ENCODE measurements at regions not wholly inside any gene's neighbourhood (a gene's known extent, or its start where the extent isn't known, plus 50 kb on each side); places are given as distances from the start of the nearest gene placed in this dataset.

DNA sequence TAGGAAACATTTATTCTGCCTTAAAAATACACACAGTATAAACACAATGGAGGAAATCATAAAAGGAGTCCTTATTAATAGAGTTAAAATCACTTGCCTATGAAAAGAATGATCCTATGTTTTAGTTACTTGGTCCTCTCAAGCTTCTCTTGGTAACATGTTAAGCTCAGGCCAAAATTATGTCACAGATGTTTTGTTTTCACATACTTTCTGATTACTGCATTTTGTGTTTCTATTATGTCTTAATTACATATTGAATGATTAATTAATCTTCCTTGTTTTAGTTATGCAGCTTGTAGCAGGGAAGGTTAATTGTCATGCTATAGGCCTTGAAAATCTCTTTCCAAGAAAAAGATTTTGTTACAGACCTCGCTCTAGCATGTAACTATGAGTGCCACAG lies 406.0 kb downstream of the PLA2G4A start:
- DNase-seq (ENCODE audit: low read depth in 1 of 2, low spot score in 1 of 2): no peak

DNA sequence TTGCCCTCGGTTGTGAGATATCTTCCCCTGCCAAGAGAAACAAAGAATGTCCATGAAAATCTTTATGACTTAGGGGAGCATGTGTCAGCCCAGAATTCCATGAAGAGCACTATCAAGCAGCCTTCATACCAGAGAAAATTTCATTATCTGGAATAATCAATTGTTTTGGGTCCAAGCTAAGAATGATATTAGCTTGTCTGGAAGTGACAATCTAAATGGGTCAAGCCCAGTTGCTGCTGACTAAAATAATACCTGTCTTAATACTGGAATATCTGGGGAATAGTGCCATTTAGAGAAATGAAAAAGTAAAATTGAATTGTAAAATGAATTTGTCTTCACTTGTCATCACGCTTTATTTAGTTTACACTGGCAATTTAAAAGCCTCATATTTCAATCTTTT lies 407.4 kb downstream of the PLA2G4A start:
- no peak for DNase-seq (ENCODE audit: low read depth in 1 of 2, low spot score in 1 of 2)

DNA sequence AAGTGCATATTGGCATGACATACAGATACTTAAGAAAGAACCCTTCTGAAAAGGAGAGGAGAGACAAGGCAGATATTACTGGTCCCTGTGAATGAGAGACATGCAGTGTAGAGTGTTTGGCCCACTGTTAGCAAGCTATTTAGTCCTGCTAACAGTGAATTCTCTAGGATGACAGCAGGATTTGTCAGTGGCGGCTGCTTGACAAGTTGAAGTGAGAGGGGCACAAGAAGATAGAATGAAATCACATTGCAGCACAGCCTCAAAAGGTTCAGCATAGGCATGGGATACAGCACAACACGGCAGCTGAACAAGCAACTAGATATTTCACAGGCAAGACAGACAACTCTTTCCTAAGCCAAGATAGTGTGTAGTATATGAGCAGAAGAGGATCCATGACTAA lies 407.9 kb downstream of the PLA2G4A start:
- no peak for DNase-seq (ENCODE audit: low read depth in 1 of 2, low spot score in 1 of 2)

DNA sequence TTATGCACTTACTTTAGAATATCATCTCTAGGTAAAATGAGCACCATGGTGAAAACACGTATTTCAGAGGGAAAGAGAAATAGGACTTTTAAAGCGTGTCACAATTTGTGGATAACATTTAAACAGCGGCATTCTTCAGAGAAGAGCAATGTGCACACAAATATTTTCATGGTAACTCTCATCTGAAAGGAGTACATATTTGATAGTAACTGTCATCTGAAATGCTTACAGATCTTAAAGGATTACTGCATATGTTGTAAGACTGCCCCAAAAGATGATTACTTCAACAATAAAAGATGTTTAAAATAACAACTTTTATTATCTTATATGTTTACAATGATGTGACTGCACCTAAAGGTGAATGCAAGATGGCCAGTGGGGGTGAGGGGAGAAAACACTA lies 408.8 kb downstream of the PLA2G4A start:
- DNase-seq (ENCODE audit: low read depth in 1 of 2, low spot score in 1 of 2): no peak

DNA sequence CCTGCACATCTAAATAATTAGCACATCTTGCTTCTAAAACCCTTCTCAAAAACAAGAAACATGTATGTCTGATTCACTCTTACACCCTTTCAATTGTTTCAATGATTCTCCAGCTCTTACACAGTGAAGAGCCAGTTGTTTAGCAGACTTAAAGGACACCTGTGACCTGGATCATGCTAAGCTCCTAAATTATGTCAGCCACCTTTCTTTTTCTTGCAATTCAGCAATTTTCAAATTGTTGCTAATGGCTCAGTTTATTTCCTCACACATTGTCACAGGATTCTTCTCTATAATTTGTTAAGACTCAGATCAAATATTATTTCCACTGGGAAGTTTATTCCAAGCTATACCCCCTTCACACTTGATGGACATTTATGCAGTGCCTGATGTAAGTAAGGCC lies 413.2 kb downstream of the PLA2G4A start:
- no peak for DNase-seq (ENCODE audit: low read depth in 1 of 2, low spot score in 1 of 2)

DNA sequence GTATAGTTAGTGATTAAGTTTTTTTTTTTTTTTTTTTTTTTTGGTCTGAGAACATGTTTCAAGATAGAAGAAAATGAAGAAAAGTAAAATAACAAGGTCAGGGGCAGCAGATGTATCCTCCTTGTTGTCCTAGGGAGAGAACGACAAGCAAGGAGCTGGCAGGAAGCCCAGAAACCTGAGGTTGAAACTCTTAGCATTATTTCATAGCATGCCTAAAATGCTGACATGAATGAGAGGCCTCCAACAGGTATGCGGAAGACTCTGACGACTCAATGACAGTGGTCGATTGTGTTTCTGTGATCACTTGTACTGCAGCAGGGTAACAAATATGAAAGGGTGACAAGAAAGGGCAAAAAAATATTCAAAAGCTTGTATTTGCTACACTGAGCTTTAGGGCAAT lies 415.9 kb downstream of the PLA2G4A start:
- no peak for DNase-seq (ENCODE audit: low read depth in 1 of 2, low spot score in 1 of 2)

DNA sequence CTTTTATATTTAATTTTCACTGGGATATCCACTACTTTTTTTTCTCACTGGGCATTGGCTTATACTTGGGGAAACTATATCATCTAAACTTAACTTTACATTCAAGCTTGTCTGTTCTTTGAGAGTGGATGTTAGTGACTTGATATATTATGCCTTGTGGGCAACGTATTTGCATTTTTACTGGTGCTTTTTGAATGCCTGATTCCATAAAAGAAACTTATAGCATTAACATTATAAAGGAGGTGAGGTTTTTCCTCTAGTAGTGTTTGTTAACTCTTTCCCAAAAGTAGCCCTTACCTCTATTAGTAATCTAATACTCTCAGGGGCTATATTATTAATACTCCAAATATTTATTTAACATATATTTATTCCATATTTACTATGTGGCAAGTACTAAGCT lies 416.5 kb downstream of the PLA2G4A start:
- no peak for DNase-seq (ENCODE audit: low read depth in 1 of 2, low spot score in 1 of 2)

DNA sequence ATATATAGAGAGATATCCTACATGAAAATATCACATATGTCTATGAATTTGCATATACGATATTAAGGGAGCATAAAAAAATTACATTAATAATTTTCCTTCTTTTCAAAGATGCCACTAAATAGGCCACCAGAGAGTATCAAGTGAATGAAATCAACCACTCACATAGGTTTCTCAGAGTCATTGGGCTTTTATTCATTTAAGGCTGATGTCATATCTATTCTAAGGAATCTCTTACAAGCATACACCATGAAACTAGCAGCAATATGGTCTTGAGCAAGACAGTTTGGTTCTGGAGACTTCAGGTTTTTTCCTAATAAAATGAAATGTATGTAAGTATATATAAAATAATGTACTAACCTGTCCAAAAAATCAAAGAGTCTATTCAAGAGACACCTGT lies 420.4 kb downstream of the PLA2G4A start:
- DNase-seq (ENCODE audit: low read depth in 1 of 2, low spot score in 1 of 2): no peak

DNA sequence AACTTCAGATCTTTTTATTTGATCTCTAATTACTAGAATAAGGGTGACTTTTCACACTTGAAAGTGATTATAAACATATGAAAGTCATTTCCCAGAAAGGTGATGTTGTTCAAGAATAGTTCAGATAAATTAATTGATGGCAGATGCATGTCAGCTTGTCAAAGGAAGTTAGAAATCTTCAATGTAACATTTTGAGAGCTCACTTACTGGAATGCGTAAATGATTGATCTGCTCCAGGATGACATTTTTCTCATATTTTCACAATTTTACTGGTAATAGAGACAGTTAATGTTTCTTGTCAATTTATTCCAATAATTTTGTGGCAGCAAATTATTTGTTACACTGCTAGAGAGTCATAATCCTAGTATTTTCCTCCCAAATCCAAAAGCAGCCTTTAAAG lies 424.2 kb downstream of the PLA2G4A start:
- DNase-seq (ENCODE audit: low read depth in 1 of 2, low spot score in 1 of 2): no peak

DNA sequence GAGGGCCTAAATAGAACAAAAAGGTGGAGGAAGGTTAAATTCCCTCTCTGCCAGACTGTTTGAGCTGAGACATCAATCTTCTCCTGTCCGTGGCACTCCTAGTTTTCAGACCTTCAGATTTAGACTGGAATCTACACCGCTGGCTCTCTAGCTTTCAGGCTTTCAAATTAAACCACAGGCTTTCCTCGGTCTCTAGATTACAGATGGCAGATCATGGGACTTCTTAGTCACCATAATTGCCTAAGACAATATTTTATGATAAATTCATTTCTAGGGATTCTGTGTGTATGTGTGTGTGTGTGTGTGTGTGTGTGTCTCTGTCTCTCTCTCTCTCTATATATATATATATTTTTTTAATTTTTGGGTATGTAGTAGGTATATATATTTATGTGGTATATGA lies 428.7 kb downstream of the PLA2G4A start:
- no peak for DNase-seq (ENCODE audit: low read depth in 1 of 2, low spot score in 1 of 2)

DNA sequence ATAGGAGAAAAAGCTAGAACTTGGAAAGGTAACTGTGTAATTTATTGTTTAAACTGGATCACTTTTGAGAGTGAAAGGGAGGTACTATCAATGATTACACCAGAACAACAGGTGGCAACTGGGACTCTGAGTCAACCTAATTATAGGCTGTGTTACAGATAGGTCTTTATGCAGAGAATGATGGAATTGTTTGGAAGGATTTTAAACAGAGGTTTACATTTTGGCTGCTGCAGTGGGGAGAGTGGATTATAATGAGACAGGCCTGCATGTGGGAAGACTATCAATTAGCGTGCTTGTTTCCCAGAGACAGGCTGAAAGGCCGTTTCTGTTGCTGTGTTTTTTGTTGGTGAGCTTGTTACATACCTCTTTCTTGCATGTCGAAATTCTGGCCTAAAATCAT lies 432.9 kb downstream of the PLA2G4A start:
- DNase-seq (ENCODE audit: low read depth in 1 of 2, low spot score in 1 of 2): no peak

DNA sequence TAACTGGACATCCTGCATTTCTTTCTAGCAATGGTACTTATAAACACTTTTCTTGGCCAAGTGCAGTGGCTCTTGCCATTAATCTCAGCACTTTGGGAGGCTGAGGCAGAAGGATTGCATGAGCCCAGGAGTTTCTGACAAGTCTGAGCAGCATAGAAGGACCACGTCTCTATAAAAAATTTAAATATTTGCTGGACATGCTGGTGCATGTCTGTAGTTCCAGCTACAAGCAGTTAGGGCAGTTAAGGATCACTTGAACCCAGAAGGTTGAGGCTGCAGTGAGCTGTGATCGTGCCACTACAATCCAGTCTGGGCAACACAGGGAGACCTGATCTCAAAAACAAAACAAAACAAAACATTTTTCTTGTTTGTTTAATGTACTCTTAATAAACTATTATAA lies 434.0 kb downstream of the PLA2G4A start:
- DNase-seq (ENCODE audit: low read depth in 1 of 2, low spot score in 1 of 2): no peak

DNA sequence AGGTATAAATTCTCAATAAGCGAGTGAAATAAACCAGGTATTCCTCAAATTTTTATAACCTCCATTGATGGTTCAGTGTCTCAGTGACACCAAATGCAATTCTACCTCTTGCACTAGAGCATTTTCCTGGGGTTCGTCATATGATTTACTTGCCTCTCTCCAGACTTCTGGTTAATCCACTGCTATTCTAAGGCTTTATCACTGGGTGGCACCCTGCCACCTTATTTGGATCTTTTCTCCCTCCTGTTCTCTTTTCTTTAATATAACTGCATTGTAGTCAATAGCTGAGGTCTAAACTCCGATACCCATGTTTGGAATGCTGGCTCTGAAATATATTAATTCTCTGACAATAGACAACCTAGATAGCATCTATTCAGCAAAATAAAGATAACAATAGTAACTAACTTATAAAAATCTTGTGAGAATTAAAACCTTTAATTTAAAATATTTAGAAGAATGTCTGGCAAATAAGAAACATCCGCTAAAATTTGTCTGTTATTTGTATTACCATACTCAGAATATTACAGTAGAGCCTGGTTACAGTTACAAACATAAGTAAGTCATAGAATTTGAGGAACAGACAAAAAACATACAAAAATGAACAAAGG lies 436.4 kb downstream of the PLA2G4A start:
- no peak for DNase-seq (ENCODE audit: low read depth in 1 of 2, low spot score in 1 of 2)

DNA sequence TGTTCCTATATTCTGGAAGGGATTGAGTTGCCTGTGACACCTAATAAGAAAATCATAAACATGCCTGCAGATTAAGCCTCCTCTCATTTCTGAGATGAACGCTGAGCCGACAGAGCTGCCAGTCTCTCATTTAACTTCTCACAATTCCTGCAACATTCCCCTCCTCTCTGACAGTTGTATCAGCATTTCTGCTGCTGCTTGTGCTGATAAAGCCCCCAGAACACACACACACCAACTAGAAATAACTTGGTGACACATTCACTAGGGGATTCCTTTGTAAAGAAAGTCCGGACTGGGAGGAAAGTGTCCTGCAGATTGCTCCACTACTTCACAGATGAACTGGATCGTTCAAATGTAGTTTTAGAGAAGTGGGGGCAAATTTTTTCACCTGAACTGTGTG lies 437.3 kb downstream of the PLA2G4A start:
- no peak for DNase-seq (ENCODE audit: low read depth in 1 of 2, low spot score in 1 of 2)

DNA sequence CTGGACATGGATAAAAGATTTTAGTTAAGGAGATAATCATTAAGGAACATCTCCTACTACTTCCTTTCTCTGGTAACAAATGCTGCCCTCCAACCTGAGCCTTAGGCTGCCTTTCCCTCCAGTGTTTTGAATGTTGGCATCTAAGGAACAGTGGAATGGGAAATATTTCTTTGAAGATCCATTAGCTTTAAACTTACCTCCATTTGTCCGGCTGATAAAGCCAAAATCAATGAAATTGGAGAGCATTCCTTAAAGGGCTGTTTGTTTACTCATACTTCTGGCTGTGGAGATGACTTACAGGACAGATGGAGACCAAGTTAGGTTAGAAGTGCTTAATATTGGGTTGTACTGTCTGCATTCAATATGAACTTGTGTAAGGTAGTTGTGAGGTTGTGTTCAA lies 439.1 kb downstream of the PLA2G4A start:
- no peak for DNase-seq (ENCODE audit: low read depth in 1 of 2, low spot score in 1 of 2)

DNA sequence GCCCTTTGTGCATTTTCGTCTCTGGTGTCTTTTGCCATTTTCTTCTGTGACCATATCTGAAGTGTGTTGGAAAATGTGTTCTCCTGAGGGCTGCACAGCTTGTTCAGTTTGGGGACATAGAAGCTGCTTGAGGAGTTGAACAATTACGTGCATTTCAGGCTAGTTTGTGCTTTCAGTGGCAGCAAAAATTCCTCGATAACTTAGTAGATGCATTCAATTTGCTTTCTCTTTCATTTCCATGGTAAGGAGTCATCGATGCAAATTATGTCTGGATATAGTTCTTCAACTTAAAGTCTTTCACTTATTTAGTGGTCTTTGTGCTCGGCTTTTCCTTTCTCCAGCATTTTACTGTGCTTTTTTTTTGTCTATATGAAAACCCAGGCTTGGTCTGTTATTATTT lies 441.5 kb downstream of the PLA2G4A start:
- no peak for DNase-seq (ENCODE audit: low read depth in 1 of 2, low spot score in 1 of 2)

DNA sequence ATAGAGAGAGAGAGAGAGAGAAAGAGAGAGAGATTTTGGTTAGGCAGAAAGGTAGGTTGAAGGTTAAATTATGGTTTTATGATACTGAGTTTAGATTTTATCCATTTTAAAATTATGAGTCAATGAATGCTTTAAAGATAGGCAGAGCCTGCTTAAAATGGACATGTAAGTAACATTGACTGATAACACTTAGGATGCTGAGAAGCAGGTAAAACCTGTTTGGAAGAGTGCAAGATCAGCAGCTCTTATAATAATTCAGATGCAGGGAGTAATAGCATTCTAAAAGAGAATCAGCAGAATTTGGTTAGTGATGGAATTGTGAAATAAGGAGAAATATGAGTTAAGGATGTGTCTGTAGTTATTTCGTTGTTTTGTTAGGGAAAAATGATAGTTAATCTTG lies 446.6 kb downstream of the PLA2G4A start:
- DNase-seq (ENCODE audit: low read depth in 1 of 2, low spot score in 1 of 2): no peak

DNA sequence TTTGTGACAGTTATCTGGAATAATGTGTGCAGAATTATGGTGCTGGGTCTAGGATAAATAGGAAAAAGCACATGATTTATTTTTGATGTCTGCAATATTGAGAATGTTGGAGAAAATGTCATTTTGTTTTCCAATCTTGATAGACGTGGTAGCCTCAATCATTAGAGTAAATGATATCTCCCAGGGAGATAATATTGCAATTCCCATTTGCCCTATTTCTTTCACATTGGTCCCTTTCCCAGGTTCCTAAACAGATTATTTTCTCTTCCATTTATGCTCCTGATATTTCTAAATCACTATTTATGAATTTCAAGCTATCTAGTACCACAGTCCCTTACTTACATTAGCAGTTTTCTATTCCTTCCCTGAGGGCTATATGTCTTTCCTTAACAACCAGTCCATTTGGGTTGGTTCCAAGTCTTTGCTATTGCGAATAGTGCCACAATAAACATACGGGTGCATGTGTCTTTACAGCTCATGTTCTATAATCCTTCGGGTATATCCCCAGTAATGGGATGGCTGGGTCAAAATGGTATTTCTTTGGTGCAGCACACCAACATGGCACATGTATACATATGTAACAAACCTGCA lies 447.3 kb downstream of the PLA2G4A start:
- no peak for DNase-seq (ENCODE audit: low read depth in 1 of 2, low spot score in 1 of 2)

DNA sequence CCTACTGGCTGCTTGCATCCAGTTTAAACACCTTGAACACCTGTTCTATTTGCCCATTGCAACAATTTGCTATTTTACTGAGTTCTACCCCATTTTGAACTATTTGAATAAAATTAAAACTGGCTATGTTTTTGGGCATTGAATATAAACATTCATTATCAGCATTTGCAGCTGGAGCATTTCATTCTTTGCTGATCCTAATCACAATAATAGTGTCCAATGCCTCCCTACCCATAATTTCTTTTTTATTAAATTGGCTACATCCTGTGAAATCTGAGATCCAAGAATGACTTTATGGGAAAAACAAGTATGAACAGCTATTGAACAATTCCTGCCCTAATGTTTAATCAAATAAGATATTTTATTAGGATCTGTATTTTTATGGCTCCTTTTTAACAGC lies 447.9 kb downstream of the PLA2G4A start:
- no peak for DNase-seq (ENCODE audit: low read depth in 1 of 2, low spot score in 1 of 2)

DNA sequence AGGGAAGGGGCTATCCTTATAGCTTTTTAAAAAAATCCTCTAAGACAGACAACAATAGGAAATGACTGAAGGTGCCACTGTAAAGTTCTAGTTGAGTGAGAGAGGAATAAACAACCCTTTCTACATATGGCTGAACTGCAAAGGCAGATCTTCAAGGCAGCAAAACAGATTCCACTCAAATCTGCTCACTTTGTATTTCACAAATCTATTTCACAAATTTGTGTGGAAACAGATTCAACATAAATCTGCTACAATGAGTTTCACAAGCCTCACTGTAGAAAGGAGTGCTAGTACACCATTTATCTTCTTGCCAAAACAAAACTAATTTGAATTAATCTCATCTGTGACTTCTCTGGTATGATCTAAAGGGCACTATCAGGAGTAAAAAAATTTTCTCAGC lies 451.3 kb downstream of the PLA2G4A start:
- no peak for DNase-seq (ENCODE audit: low read depth in 1 of 2, low spot score in 1 of 2)

DNA sequence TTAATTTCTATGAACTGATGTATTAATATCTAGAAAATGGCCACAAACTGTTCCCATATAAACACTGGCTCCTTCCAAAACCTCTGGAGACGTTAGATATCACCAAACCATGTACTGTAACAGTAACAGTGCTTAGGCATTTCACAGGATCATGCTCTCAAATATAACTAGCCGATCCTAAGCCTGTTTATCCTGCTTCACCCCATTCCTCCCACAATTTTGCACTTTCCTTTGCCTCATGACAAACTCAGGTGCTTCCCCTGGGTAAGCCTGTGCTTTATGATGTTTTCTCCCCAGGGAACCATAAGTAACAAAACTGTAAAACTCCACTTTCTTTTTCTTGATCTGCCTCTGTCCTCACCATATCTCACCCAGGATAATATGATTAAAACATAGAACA lies 452.3 kb downstream of the PLA2G4A start:
- no peak for DNase-seq (ENCODE audit: low read depth in 1 of 2, low spot score in 1 of 2)

DNA sequence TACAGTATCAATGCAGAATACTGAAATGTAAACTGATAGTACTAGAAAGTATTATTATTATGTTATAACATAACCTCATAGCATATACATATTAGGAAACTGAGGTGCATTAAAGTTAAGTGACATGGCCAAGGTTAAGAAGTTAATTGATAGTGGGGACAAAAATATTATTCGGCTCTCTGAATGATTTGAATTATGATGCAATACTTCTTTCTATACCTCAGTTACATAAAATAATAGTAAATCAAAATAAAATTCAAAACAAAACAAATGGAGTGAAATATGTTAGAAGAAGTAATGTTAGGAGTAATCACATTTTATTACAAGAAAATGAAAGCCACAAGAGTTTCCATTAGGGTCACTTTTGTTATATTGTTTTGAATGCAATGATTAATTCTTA lies 455.2 kb downstream of the PLA2G4A start:
- DNase-seq (ENCODE audit: low read depth in 1 of 2, low spot score in 1 of 2): no peak

DNA sequence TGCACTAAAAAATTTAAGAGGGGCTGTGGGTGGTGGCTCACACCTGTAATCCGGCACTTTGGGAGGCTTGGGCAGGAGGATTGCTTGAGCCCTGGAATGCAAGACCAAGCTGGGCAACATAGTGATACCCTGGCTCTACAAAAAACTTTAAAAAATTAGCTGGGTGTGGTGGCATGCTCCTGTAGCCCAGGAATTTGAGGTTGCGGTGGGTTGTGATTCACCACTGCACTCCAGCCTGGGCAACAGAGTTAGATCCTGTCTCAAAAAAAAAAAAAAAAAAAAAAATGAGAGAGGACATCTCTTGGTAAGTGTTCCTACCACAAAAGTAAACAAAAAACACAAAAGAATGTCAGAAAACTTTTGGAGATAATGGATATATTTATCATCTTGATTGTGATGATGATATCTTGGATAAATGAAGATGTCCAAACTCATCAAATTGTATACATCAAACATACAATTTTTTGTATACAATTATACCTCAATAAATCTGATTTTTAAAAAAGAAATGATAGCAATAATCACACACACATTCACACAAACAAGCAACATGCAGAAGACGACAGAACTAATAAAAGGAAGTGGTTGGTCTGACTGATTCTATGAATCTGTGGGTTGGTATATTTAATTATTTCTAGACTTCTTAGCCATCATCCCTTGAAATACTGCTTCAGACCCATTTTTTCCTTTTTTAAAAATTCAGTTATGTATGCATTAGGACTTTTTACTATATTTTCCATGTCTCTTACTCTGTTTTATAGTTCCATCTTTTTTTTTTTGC lies 465.9 kb downstream of the PLA2G4A start:
- DNase-seq (ENCODE audit: low read depth in 1 of 2, low spot score in 1 of 2): no peak

All from activated CD4-positive, alpha-beta T cell treated with anti-CD3 and anti-CD28 coated beads, Interleukin-2, amount 50 U/mL, for 24 hours (primary cell).